K562 (cell line): ENCODE measurements at regions not wholly inside any gene's neighbourhood (a gene's known extent, or its start where the extent isn't known, plus 50 kb on each side); places are given as distances from the start of the nearest gene placed in this dataset.

Source experiments
- ATAC-seq: fragments of 200-7000 bp; cut with Tn5 transposase; 3 replicates; pipeline ENCODE4 v1.9.1; 2020; ENCODE audit warnings: moderate library complexity
- BruUV-seq: library from RNA; stranded (reverse); fragments of 400-500 nt; replicated peaks from 2 replicates; lab custom pipeline; 2021; lab: Mats Ljungman, UMichigan
- CTCF ChIA-PET: fragments of 300-600 bp; formaldehyde crosslinking; extraction: SDS; loops from one replicate; lab custom pipeline; 2021; ENCODE audit warnings: low intra/inter-chr PET ratio; lab: Yijun Ruan, JAX
- POLR2A ChIA-PET: fragments of 300-600, 350-650 bp; sonication (Branson Sonifier 250); formaldehyde crosslinking; extraction: SDS; loops from one replicate; lab custom pipeline; 2021; ENCODE audit warnings: antibody characterized with exemption, inconsistent platforms; lab: Yijun Ruan, JAX
- DNase-seq, 4 experiments: peaks; one replicate each; pipeline versions ENCODE4 v3.0.0 to v3.0.0-alpha.2; 2011 to 2018; ENCODE audit warnings: low spot score in 3 of 4, mixed read lengths in 3 of 4; ENCODE audit errors: extremely low read depth in 1 of 4
- FAIRE-seq: peaks from 2 replicates; lab custom pipeline; 2011; peaks lifted over from hg19 to GRCh38; lab: Jason Lieb, UNC
- H2AFZ ChIP-seq: 2 replicates; pipeline ENCODE4 v1.6.0; 2011; ENCODE audit warnings: low read depth, low read length, control low read depth, inconsistent platforms
- H3K27ac ChIP-seq: fragments of 200-600 bp; 3 replicates; pipeline ENCODE4 v1.8.0; 2011; ENCODE audit warnings: low read depth, mild to moderate bottlenecking, control low read depth, inconsistent platforms, low read length, moderate library complexity, mixed read lengths; ENCODE audit errors: extremely low read depth
- H3K27me3 ChIP-seq, 2 experiments: fragments of 300-600 bp in 1 of 2; 2 replicates in 1 of 2; 3 replicates in 1 of 2; pipeline versions ENCODE4 v1.6.0 to v1.8.0; 2011; ENCODE audit warnings: inconsistent platforms in 2 of 2, low read length in 2 of 2, mild to moderate bottlenecking in 1 of 2, mixed read lengths in 1 of 2, moderate library complexity in 1 of 2; ENCODE audit not compliant: control insufficient read depth in 2 of 2, insufficient read depth in 2 of 2
- H3K36me3 ChIP-seq: fragments of 300-600 bp; 3 replicates; pipeline ENCODE4 v1.8.0; 2011; ENCODE audit warnings: mild to moderate bottlenecking, low read length, inconsistent platforms; ENCODE audit not compliant: control insufficient read depth, insufficient read depth
- H3K4me1 ChIP-seq, 2 experiments: fragments of 200-600 bp in 1 of 2; replicated peaks in 1 of 2; 2 replicates in 1 of 2; 3 replicates in 1 of 2; pipeline versions ENCODE4 v1.5.1 to v1.8.0; 2011; ENCODE audit warnings: inconsistent platforms in 2 of 2, low read length in 2 of 2, mild to moderate bottlenecking in 1 of 2, mixed read lengths in 1 of 2, moderate library complexity in 1 of 2; ENCODE audit not compliant: control insufficient read depth in 2 of 2, insufficient read depth in 2 of 2
- H3K4me2 ChIP-seq: 2 replicates; pipeline ENCODE4 v1.6.1; 2011; ENCODE audit warnings: low read length, control low read depth, inconsistent platforms, mixed read lengths; ENCODE audit not compliant: insufficient read depth
- H3K4me3 ChIP-seq: fragments of 200-600 bp; sonication (generic), shearing (Covaris generic); 2 replicates; pipeline ENCODE4 v1.5.1; 2016; ENCODE audit warnings: control low read depth, inconsistent platforms
- H3K79me2 ChIP-seq: fragments of 200-600 bp; 3 replicates; pipeline ENCODE4 v1.8.0; 2011; ENCODE audit warnings: low read length, inconsistent platforms; ENCODE audit not compliant: control insufficient read depth, insufficient read depth
- H3K9ac ChIP-seq, 2 experiments: 2 replicates each; pipeline versions ENCODE4 v1.6.0 to v1.6.1; 2011; ENCODE audit warnings: low read depth in 2 of 2, low read length in 2 of 2, control low read depth in 1 of 2, inconsistent platforms in 1 of 2, mild to moderate bottlenecking in 1 of 2, mixed read lengths in 1 of 2; ENCODE audit not compliant: insufficient read depth in 1 of 2
- H3K9me1 ChIP-seq: one replicate; pipeline ENCODE4 v1.6.0; 2011; ENCODE audit warnings: inconsistent platforms, mild to moderate bottlenecking, low read length, moderate library complexity; ENCODE audit not compliant: control insufficient read depth, insufficient read depth
- H3K9me3 ChIP-seq: replicated peaks from 2 replicates; pipeline ENCODE4 v1.5.1; 2011; ENCODE audit warnings: low read depth, low read length, inconsistent platforms; ENCODE audit not compliant: control insufficient read depth, insufficient read depth
- H4K20me1 ChIP-seq: replicated peaks from 2 replicates; pipeline ENCODE4 v1.6.1; 2011; ENCODE audit warnings: low read length, inconsistent platforms, mixed read lengths; ENCODE audit not compliant: control insufficient read depth, insufficient read depth
- KDM1A ChIP-seq, 2 experiments: fragments of 450-650 bp; IDR thresholded peaks; 2 replicates each; pipeline ENCODE4 v1.6.1; 2016; ENCODE audit warnings: mild to moderate bottlenecking in 2 of 2
- NCOA4 ChIP-seq: fragments of 450-650 bp; IDR thresholded peaks from 2 replicates; pipeline ENCODE4 v1.6.1; 2018; ENCODE audit warnings: mild to moderate bottlenecking; ENCODE audit not compliant: partially characterized antibody
- SIN3B ChIP-seq: fragments of 450-650 bp; IDR thresholded peaks from 2 replicates; pipeline ENCODE4 v1.6.1; 2017; ENCODE audit warnings: low read depth, mild to moderate bottlenecking, moderate library complexity
- ZC3H8 ChIP-seq: fragments of 450-650 bp; IDR thresholded peaks from 2 replicates; pipeline ENCODE4 v1.6.1; 2017
- ZNF174 ChIP-seq: fragments of 250-450 bp; sonication (Bioruptor Pico); IDR thresholded peaks from 2 replicates; pipeline ENCODE4 v1.4.0; 2020; ENCODE audit warnings: mild to moderate bottlenecking
- ZNF431 ChIP-seq: sonication (generic); formaldehyde crosslinking; IDR thresholded peaks from 2 replicates; pipeline ENCODE4 v1.8.0; 2022; ENCODE audit warnings: mild to moderate bottlenecking, missing genetic modification reagents
- WGBS: fragments of 100-300 bp; shearing (Covaris generic); methylation state at CpG from one replicate; pipeline ENCODE4 v1.1.6; 2016; ENCODE audit warnings: low coverage, mixed read lengths; ENCODE audit not compliant: insufficient coverage; ENCODE audit errors: missing lambda C conversion rate; 5-methylcytosine and 5-hydroxymethylcytosine counted together
- in situ Hi-C: fragments of 300-500 bp; cut with MboI; formaldehyde crosslinking; loops from 4 replicates; pipeline ENCODE4 v1.15.0; 2018; ENCODE audit warnings: inconsistent platforms, mixed read lengths
- intact Hi-C: fragments of 100-400 bp; cut with micrococcal nuclease; formaldehyde crosslinking; loops from 2 replicates; pipeline ENCODE4 v1.14.2; 2022
- TF ChIP-seq, protein P1 (sequence below): fragments of 450-650 bp; IDR thresholded peaks from one replicate; pipeline ENCODE4 v1.6.1; 2018; ENCODE audit warnings: mild to moderate bottlenecking, moderate library complexity; ENCODE audit not compliant: partially characterized antibody
- TF ChIP-seq, protein P2 (sequence below): fragments of 150-350 bp; conservative IDR thresholded peaks from 2 replicates; pipeline ENCODE4 v1.6.1; 2014; ENCODE audit warnings: low read length
- TF ChIP-seq, protein P3 (sequence below): fragments of 450-650 bp; IDR thresholded peaks from 2 replicates; pipeline ENCODE4 v1.6.1; 2017; ENCODE audit warnings: antibody characterized with exemption, mild to moderate bottlenecking

DNA sequence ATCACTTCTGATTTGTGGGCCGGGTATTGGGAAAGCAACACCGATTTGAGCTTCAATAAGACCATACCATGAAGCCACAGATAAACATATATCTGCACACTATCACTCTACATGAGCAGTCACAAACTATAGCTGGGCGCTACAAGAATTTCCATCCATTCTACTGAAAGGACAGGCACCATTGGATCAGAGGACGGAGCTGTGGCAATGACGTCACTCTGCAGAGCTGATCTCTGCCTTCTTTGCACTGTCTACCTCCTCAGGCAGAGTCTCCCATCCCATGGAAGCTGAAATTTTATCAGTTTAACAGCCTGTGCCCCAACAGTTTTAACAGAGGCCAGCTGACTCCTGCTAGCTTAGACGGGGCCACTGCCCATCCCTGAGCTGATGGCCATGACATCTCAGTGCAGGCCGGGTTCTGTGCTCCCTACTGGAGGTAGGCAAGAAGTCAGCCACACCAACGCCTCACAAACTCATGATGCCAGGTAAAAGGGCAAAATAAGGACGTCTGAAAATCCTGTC lies 389.6 kb upstream of the SALL3 start:
- no peaks in the 10 kb centered on the region for H3K9me1 ChIP-seq
- DNase-seq (no peak), FAIRE-seq (no peak), ATAC-seq (no peak)
- H3K27ac ChIP-seq: no peak overlapping the region
- no peaks in the 10 kb centered on the region for H3K4me1 ChIP-seq
- BruUV-seq: no TSS peak
- H3K9me3 ChIP-seq: no peaks in the 10 kb centered on the region
- intact Hi-C loops (no loop called here), in situ Hi-C loops (no loop called here)
- 0% methylated on average over 9 of the region's 9 CpGs for WGBS
- POLR2A ChIA-PET: no interaction called here
- no peak overlapping the region for H3K4me3 ChIP-seq
- H3K9ac ChIP-seq: no peak overlapping the region
- no peak overlapping the region for H2AFZ ChIP-seq
- H4K20me1 ChIP-seq: no peaks in the 10 kb centered on the region
- H3K79me2 ChIP-seq: no peaks in the 10 kb centered on the region
- no peaks in the 10 kb centered on the region for H3K36me3 ChIP-seq
- peaks cover 4 to 15% of the 10 kb centered on the region in 2 experiments; a peak in 4 of 5 replicates for H3K27me3 ChIP-seq
- TF ChIP-seq ZNF174 (CRISPR knock-in tag) (no peak), ZNF431 (CRISPR knock-in tag) (no peak), KDM1A (IDR thresholded peaks at IDR 0.05) (no peak), SIN3B (no peak), ZC3H8 (no peak), NCOA4 (no peak)
- TF ChIP-seq, protein P1, sequence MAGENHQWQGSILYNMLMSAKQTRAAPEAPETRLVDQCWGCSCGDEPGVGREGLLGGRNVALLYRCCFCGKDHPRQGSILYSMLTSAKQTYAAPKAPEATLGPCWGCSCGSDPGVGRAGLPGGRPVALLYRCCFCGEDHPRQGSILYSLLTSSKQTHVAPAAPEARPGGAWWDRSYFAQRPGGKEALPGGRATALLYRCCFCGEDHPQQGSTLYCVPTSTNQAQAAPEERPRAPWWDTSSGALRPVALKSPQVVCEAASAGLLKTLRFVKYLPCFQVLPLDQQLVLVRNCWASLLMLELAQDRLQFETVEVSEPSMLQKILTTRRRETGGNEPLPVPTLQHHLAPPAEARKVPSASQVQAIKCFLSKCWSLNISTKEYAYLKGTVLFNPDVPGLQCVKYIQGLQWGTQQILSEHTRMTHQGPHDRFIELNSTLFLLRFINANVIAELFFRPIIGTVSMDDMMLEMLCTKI: no peak
- TF ChIP-seq, protein P2, sequence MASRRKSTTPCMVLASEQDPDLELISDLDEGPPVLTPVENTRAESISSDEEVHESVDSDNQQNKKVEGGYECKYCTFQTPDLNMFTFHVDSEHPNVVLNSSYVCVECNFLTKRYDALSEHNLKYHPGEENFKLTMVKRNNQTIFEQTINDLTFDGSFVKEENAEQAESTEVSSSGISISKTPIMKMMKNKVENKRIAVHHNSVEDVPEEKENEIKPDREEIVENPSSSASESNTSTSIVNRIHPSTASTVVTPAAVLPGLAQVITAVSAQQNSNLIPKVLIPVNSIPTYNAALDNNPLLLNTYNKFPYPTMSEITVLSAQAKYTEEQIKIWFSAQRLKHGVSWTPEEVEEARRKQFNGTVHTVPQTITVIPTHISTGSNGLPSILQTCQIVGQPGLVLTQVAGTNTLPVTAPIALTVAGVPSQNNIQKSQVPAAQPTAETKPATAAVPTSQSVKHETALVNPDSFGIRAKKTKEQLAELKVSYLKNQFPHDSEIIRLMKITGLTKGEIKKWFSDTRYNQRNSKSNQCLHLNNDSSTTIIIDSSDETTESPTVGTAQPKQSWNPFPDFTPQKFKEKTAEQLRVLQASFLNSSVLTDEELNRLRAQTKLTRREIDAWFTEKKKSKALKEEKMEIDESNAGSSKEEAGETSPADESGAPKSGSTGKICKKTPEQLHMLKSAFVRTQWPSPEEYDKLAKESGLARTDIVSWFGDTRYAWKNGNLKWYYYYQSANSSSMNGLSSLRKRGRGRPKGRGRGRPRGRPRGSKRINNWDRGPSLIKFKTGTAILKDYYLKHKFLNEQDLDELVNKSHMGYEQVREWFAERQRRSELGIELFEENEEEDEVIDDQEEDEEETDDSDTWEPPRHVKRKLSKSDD: no peak
- TF ChIP-seq, protein P3, sequence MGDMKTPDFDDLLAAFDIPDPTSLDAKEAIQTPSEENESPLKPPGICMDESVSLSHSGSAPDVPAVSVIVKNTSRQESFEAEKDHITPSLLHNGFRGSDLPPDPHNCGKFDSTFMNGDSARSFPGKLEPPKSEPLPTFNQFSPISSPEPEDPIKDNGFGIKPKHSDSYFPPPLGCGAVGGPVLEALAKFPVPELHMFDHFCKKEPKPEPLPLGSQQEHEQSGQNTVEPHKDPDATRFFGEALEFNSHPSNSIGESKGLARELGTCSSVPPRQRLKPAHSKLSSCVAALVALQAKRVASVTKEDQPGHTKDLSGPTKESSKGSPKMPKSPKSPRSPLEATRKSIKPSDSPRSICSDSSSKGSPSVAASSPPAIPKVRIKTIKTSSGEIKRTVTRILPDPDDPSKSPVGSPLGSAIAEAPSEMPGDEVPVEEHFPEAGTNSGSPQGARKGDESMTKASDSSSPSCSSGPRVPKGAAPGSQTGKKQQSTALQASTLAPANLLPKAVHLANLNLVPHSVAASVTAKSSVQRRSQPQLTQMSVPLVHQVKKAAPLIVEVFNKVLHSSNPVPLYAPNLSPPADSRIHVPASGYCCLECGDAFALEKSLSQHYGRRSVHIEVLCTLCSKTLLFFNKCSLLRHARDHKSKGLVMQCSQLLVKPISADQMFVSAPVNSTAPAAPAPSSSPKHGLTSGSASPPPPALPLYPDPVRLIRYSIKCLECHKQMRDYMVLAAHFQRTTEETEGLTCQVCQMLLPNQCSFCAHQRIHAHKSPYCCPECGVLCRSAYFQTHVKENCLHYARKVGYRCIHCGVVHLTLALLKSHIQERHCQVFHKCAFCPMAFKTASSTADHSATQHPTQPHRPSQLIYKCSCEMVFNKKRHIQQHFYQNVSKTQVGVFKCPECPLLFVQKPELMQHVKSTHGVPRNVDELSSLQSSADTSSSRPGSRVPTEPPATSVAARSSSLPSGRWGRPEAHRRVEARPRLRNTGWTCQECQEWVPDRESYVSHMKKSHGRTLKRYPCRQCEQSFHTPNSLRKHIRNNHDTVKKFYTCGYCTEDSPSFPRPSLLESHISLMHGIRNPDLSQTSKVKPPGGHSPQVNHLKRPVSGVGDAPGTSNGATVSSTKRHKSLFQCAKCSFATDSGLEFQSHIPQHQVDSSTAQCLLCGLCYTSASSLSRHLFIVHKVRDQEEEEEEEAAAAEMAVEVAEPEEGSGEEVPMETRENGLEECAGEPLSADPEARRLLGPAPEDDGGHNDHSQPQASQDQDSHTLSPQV: no peak
- CTCF ChIA-PET: no interaction called here
- no peak overlapping the region for H3K4me2 ChIP-seq
